NT2/D1 (cell line): ENCODE measurements at regions not wholly inside any gene's neighbourhood (a gene's known extent, or its start where the extent isn't known, plus 50 kb on each side); places are given as distances from the start of the nearest gene placed in this dataset.

Experiments used
- SUZ12 ChIP-seq: IDR thresholded peaks from 2 replicates; pipeline ENCODE4 v1.6.1; 2011; ENCODE audit not compliant: insufficient read length, insufficient read depth; ENCODE audit errors: extremely low read depth
- YY1 ChIP-seq: IDR thresholded peaks from 2 replicates; pipeline ENCODE4 v1.6.1; 2011; ENCODE audit not compliant: insufficient read length, insufficient read depth
- ZNF274 ChIP-seq: IDR thresholded peaks from 2 replicates; pipeline ENCODE4 v1.6.1; 2011; ENCODE audit warnings: mild to moderate bottlenecking, low read depth, low read length

- TF ChIP-seq ZNF274 (no peak), YY1 (no peak), SUZ12 (no peak)
Observed at GRCh38 chr14:29311983-29312382, 545.4 kb downstream of the FOXG1 start.
